Astrocyte (in vitro differentiated cells and primary cell): ENCODE measurements at regions not wholly inside any gene's neighbourhood (a gene's known extent, or its start where the extent isn't known, plus 50 kb on each side); places are given as distances from the start of the nearest gene placed in this dataset.

ENCODE experiments used
- DNase-seq: peaks from one replicate; pipeline ENCODE4 v3.0.0-alpha.2; 2010; ENCODE audit warnings: low read depth
- FAIRE-seq: peaks from 2 replicates; lab custom pipeline; 2011; peaks lifted over from hg19 to GRCh38; lab: Jason Lieb, UNC
- H2AFZ ChIP-seq: 2 replicates; pipeline ENCODE4 v1.6.0; 2012; ENCODE audit warnings: low read depth, low read length, inconsistent platforms
- H3K27ac ChIP-seq: 2 replicates; pipeline ENCODE4 v1.5.1; 2011; ENCODE audit warnings: low read depth, low read length, inconsistent platforms
- H3K27me3 ChIP-seq: 2 replicates; pipeline ENCODE4 v1.6.0; 2011; ENCODE audit warnings: low read length, inconsistent platforms; ENCODE audit not compliant: insufficient read depth
- H3K36me3 ChIP-seq: 2 replicates; pipeline ENCODE4 v1.5.1; 2011; ENCODE audit warnings: low read length, inconsistent platforms; ENCODE audit not compliant: insufficient read depth
- H3K4me1 ChIP-seq: 2 replicates; pipeline ENCODE4 v1.5.1; 2011; ENCODE audit warnings: low read length, inconsistent platforms; ENCODE audit not compliant: insufficient read depth
- H3K4me2 ChIP-seq: 2 replicates; pipeline ENCODE4 v1.6.0; 2012; ENCODE audit warnings: low read length, inconsistent platforms
- H3K4me3 ChIP-seq: 2 replicates; pipeline ENCODE4 v1.5.1; 2011; ENCODE audit warnings: low read depth, mild to moderate bottlenecking, low read length, inconsistent platforms; ENCODE audit not compliant: insufficient read depth
- H3K79me2 ChIP-seq: 2 replicates; pipeline ENCODE4 v1.6.0; 2012; ENCODE audit warnings: mild to moderate bottlenecking, low read length, inconsistent platforms; ENCODE audit not compliant: insufficient read depth
- H3K9ac ChIP-seq: 2 replicates; pipeline ENCODE4 v1.6.0; 2012; ENCODE audit warnings: mild to moderate bottlenecking, low read length, inconsistent platforms
- H3K9me3 ChIP-seq: 2 replicates; pipeline ENCODE4 v1.5.1; 2012; ENCODE audit warnings: low read depth, mild to moderate bottlenecking, low read length, inconsistent platforms; ENCODE audit not compliant: insufficient read depth
- H4K20me1 ChIP-seq: 2 replicates; pipeline ENCODE4 v1.6.0; 2012; ENCODE audit warnings: low read length, inconsistent platforms; ENCODE audit not compliant: insufficient read depth
- H3K27ac Mint-ChIP-seq: one replicate; pipeline ENCODE4 v1.8.0; 2021; ENCODE audit warnings: mild to moderate bottlenecking, mixed read lengths; ENCODE audit not compliant: unreplicated experiment
- H3K27me3 Mint-ChIP-seq: one replicate; pipeline ENCODE4 v1.8.0; 2021; ENCODE audit warnings: low read depth, mixed read lengths; ENCODE audit not compliant: unreplicated experiment
- H3K36me3 Mint-ChIP-seq: one replicate; pipeline ENCODE4 v1.8.0; 2021; ENCODE audit warnings: low read depth, mixed read lengths; ENCODE audit not compliant: unreplicated experiment
- H3K4me1 Mint-ChIP-seq: one replicate; pipeline ENCODE4 v1.8.0; 2021; ENCODE audit warnings: low read depth, mixed read lengths; ENCODE audit not compliant: unreplicated experiment
- H3K4me3 Mint-ChIP-seq: one replicate; pipeline ENCODE4 v1.8.0; 2021; ENCODE audit warnings: mild to moderate bottlenecking, moderate library complexity, mixed read lengths; ENCODE audit not compliant: unreplicated experiment
- H3K9me3 Mint-ChIP-seq: one replicate; pipeline ENCODE4 v1.8.0; 2021; ENCODE audit warnings: mild to moderate bottlenecking, mixed read lengths; ENCODE audit not compliant: unreplicated experiment
- EZH2 ChIP-seq: IDR thresholded peaks from 2 replicates; pipeline ENCODE4 v1.6.1; 2012; ENCODE audit warnings: mild to moderate bottlenecking, low read length, inconsistent platforms; ENCODE audit not compliant: insufficient read depth
- TF ChIP-seq, protein P1 (sequence below): IDR thresholded peaks from 2 replicates; pipeline ENCODE4 v1.5.1; 2011; ENCODE audit warnings: low read depth, mild to moderate bottlenecking, inconsistent platforms, low read length, moderate library complexity; ENCODE audit not compliant: insufficient read depth

DNA sequence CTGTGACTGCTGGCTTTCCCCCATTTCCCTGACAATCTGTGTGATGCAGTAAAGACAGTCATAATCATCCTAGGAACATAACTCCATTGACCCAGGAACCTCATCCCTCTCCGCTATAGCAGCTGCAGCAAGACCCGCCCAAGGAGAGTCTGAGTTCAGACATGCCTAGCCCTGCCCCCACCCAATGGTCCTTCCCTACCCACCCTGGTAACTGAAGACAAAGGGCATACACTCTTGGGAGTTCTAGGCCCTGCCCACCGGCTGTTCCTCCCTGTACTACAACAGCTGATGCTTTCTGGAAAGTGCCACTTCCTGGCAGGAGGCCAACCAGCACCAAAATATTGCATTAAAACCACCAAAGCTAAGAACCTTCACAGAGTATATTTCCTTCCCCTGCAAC lies 1035.6 kb downstream of the C4orf33 start:
- Histone ChIP-seq H3K36me3 (no peaks in the 10 kb centered on the region), H4K20me1 (no peaks in the 10 kb centered on the region), H3K27me3 (no peaks in the 10 kb centered on the region), H3K4me1 (no peaks in the 10 kb centered on the region), H3K4me3 (no peak overlapping the region), H3K79me2 (no peaks in the 10 kb centered on the region), H2AFZ (no peak overlapping the region), H3K4me2 (no peak overlapping the region), H3K9me3 (no peaks in the 10 kb centered on the region), H3K27ac (no peak overlapping the region), H3K9ac (no peak overlapping the region)
- H3K9me3 Mint-ChIP-seq: no peaks in the 10 kb centered on the region
- FAIRE-seq: no peak
- H3K4me3 Mint-ChIP-seq: no peak overlapping the region
- no peak for DNase-seq
- no peak overlapping the region for H3K27ac Mint-ChIP-seq
- no peaks in the 10 kb centered on the region for H3K27me3 Mint-ChIP-seq
- no peaks in the 10 kb centered on the region for H3K36me3 Mint-ChIP-seq
- H3K4me1 Mint-ChIP-seq: no peaks in the 10 kb centered on the region
- TF ChIP-seq, protein P1, sequence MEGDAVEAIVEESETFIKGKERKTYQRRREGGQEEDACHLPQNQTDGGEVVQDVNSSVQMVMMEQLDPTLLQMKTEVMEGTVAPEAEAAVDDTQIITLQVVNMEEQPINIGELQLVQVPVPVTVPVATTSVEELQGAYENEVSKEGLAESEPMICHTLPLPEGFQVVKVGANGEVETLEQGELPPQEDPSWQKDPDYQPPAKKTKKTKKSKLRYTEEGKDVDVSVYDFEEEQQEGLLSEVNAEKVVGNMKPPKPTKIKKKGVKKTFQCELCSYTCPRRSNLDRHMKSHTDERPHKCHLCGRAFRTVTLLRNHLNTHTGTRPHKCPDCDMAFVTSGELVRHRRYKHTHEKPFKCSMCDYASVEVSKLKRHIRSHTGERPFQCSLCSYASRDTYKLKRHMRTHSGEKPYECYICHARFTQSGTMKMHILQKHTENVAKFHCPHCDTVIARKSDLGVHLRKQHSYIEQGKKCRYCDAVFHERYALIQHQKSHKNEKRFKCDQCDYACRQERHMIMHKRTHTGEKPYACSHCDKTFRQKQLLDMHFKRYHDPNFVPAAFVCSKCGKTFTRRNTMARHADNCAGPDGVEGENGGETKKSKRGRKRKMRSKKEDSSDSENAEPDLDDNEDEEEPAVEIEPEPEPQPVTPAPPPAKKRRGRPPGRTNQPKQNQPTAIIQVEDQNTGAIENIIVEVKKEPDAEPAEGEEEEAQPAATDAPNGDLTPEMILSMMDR: no peak
- TF ChIP-seq EZH2: no peak

DNA sequence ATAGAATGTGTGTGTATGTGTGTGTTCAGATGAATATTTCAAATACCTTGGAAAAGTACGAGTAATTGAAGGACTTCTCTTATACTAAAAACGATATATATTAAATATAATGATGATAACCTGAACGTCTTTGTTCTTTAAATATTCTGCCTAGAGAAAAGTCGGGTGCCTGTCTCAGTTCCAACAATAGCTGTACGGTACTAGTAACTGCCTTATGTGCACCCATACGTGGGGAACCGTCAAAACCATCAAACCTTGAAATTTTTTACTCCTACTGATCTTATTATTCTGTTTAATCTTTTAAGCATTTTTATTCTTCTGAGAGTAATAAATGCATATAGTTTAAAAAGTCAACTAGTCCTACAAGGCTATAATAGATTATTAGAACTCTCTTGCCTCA lies 1045.7 kb downstream of the C4orf33 start:
- DNase-seq (no peak), FAIRE-seq (no peak)
- Mint-ChIP-seq H3K4me1 (no peaks in the 10 kb centered on the region), H3K36me3 (no peaks in the 10 kb centered on the region), H3K27ac (no peak overlapping the region), H3K9me3 (no peaks in the 10 kb centered on the region), H3K4me3 (no peak overlapping the region), H3K27me3 (no peaks in the 10 kb centered on the region)
- no peak for TF ChIP-seq EZH2
- TF ChIP-seq, protein P1: no peak
- H3K36me3 ChIP-seq: no peaks in the 10 kb centered on the region
- no peaks in the 10 kb centered on the region for H3K79me2 ChIP-seq
- no peaks in the 10 kb centered on the region for H3K4me1 ChIP-seq
- H3K9me3 ChIP-seq: no peaks in the 10 kb centered on the region
- no peak overlapping the region for H3K4me3 ChIP-seq
- no peaks in the 10 kb centered on the region for H4K20me1 ChIP-seq
- no peaks in the 10 kb centered on the region for H3K27me3 ChIP-seq
- no peak overlapping the region for H3K27ac ChIP-seq
- no peak overlapping the region for H2AFZ ChIP-seq
- no peak overlapping the region for H3K9ac ChIP-seq
- no peak overlapping the region for H3K4me2 ChIP-seq

DNA sequence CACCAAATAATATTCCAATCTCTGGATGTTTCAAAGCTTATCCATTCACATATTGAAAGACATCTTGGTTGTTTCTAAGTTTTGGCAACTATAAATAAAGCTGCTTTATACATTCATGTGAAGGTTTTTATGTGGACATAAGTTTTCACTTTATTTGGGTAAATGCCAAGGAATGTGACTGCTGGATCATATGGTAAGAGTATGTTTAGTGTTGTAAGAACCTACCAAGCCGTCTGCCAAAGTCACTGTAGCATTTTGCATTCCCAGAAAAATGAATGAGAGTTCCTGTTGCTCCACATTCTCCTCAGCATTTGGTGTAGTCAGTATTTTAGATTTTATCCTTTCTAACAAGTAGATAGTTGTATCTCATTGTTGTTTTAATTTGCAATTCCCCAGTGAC lies 1047.7 kb downstream of the C4orf33 start:
- Mint-ChIP-seq H3K27ac (no peak overlapping the region), H3K36me3 (no peaks in the 10 kb centered on the region), H3K4me3 (no peak overlapping the region), H3K27me3 (no peaks in the 10 kb centered on the region), H3K9me3 (no peaks in the 10 kb centered on the region), H3K4me1 (no peaks in the 10 kb centered on the region)
- no peaks in the 10 kb centered on the region for H3K79me2 ChIP-seq
- no peak overlapping the region for H3K9ac ChIP-seq
- H3K27ac ChIP-seq: no peak overlapping the region
- H3K27me3 ChIP-seq: no peaks in the 10 kb centered on the region
- FAIRE-seq: no peak
- H3K36me3 ChIP-seq: no peaks in the 10 kb centered on the region
- H2AFZ ChIP-seq: no peak overlapping the region
- no peaks in the 10 kb centered on the region for H3K9me3 ChIP-seq
- TF ChIP-seq, protein P1: no peak
- TF ChIP-seq EZH2: no peak
- no peaks in the 10 kb centered on the region for H4K20me1 ChIP-seq
- H3K4me3 ChIP-seq: no peak overlapping the region
- H3K4me2 ChIP-seq: no peak overlapping the region
- H3K4me1 ChIP-seq: no peaks in the 10 kb centered on the region
- DNase-seq: no peak
